ENCODE measurements at regions not wholly inside any gene's neighbourhood (a gene's known extent, or its start where the extent isn't known, plus 50 kb on each side); places are given as distances from the start of the nearest gene placed in this dataset.

DNA sequence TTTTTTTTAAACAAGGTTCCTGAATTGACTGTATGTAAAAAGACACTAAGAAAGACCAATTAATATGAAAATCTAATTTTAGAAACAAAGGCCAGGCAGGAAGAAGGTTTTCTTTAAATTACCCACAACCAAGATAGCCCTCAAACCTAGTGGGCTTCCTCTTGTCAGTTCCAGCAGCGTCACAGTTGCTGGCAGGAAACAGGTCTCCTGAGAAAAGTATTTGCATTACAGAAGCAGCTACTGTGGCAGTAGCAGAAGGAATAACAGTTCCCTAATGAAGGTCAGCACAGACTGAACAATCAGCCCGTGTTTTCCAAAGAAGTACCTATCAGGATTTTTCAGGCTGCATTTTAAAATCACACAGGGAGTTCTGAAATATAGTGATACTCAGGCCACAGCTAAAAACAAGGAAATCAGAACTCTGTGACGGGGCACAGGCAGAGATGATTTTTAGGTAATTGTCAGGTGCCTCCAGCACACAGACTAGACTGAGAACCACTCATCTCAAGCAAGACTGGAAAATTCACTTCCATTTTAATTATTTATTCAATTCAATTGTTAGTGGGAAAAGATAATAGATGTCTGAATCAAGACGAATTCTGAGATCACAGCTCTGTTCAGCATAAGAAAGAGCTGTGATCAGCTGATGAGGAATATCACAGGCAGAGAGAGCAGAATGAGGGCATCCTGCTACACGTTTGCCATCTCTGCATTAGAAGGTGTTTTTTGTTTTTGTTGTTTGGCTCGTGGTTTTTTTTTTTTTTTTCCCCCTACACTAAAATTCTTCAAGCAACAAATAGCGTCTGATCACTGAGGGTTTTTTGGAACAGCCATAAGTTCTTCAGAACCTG lies 230.5 kb upstream of the KHDRBS2 start:
- TF ChIP-seq, protein P1, sequence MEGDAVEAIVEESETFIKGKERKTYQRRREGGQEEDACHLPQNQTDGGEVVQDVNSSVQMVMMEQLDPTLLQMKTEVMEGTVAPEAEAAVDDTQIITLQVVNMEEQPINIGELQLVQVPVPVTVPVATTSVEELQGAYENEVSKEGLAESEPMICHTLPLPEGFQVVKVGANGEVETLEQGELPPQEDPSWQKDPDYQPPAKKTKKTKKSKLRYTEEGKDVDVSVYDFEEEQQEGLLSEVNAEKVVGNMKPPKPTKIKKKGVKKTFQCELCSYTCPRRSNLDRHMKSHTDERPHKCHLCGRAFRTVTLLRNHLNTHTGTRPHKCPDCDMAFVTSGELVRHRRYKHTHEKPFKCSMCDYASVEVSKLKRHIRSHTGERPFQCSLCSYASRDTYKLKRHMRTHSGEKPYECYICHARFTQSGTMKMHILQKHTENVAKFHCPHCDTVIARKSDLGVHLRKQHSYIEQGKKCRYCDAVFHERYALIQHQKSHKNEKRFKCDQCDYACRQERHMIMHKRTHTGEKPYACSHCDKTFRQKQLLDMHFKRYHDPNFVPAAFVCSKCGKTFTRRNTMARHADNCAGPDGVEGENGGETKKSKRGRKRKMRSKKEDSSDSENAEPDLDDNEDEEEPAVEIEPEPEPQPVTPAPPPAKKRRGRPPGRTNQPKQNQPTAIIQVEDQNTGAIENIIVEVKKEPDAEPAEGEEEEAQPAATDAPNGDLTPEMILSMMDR (IDR thresholded peaks at IDR 0.05; ENCODE audit: control insufficient read depth, extremely low read depth, insufficient read depth): no peak
- H3K4me3 ChIP-seq (ENCODE audit: low read depth, low read length): no peak overlapping the region
- DNase-seq (ENCODE audit: low read depth): no peak

DNA sequence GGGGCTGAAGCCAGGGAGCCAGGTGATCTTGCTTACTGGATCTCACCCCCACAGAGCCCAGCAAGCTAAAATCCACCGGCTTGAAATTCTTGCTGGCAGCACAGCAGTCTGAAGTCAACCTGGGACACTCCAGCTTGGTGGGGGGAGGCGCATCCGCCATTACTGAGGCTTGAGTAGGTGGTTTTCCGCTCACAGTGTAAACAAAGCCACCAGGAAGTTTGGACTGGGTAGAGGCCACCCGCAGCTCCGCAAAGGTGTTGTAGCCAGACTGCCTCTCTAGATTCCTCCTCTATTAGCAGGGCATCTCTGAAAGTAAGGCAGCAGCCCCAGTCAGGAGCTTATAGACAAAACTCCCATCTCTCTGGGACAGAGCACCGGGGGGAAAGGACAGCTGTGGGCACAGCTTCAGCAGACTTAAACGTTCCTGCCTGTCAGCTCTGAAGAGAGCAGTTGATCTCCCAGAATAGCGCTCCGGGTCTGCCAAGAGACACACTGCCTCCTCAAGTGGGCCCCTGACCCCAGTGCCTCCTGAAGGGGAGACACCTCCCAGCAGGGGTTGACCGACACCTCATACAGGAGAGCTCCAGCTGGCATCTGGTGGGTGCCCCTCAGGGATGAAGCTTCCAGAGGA lies 206.3 kb upstream of the KHDRBS2 start:
- TF ChIP-seq, protein P1 (IDR thresholded peaks at IDR 0.05; ENCODE audit: control insufficient read depth, extremely low read depth, insufficient read depth): no peak
- no peak overlapping the region for H3K4me3 ChIP-seq (ENCODE audit: low read depth, low read length)
- no peak for DNase-seq (ENCODE audit: low read depth)

DNA sequence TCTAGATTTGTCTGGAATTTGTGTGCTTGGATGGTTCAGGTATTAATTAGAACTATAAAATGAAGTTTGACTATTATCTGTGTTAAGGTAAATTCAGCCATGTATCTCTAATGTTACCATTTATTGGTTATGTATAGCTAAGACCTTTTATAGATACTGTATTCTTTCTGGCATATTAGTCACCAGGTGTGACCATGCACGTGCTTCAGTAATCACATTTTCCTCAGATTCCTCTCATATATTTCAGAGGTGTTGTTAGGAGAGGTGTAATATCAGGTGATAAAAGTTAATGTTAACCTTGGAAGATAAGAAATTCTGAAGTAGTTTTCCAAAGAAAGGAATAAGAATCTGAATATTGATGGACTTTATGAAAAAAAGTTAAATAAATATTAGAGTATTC lies 194.5 kb upstream of the KHDRBS2 start:
- TF ChIP-seq, protein P1 (IDR thresholded peaks at IDR 0.05; ENCODE audit: control insufficient read depth, extremely low read depth, insufficient read depth): no peak
- DNase-seq (ENCODE audit: low read depth): no peak
- H3K4me3 ChIP-seq (ENCODE audit: low read depth, low read length): no peak overlapping the region

DNA sequence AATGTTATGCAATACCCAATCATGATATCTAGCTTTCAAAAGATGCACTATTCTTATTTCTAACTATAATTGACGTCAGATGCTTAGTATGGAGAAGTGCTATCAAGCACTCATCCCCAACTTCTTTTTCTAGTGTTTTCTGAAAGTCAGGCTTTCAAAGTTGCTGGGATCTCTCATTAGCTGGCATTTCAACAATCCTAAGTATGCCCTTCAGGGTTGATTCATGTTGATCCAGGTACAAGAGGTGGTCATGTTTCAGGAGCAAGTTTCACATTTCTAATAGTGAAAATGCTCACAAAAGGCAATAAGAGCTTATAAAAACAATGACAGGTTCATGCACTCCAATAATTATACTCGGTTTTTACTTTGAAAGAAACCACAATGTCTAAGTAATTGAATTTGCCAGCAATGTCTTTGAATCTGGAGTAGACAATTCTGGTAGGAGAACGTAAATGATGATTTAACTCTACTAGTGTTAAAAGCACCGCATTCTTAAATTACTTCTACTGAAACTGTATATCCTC lies 193.7 kb upstream of the KHDRBS2 start:
- no peak for DNase-seq (ENCODE audit: low read depth)
- no peak overlapping the region for H3K4me3 ChIP-seq (ENCODE audit: low read depth, low read length)
- TF ChIP-seq, protein P1 (IDR thresholded peaks at IDR 0.05; ENCODE audit: control insufficient read depth, extremely low read depth, insufficient read depth): no peak

DNA sequence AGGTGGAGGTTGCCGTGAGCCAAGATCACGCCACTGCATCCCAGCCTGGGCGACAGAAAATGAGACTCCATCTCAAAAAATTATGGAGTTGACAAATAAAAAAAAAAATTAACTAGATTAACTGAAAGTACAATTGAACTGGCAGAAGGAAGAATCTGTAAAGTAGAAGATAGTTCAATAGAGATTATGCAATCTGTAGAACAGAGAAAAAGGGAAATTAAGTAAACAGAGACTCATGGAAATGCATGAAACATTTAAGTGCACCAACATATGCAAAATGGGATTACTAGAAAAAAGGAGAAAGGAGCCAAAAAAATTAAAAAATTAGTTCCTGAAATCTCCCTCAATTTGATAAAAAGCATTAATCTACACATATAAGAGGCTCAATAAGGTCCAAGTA lies 188.8 kb upstream of the KHDRBS2 start:
- DNase-seq (ENCODE audit: low read depth): no peak
- TF ChIP-seq, protein P1 (IDR thresholded peaks at IDR 0.05; ENCODE audit: control insufficient read depth, extremely low read depth, insufficient read depth): no peak
- no peak overlapping the region for H3K4me3 ChIP-seq (ENCODE audit: low read depth, low read length)

DNA sequence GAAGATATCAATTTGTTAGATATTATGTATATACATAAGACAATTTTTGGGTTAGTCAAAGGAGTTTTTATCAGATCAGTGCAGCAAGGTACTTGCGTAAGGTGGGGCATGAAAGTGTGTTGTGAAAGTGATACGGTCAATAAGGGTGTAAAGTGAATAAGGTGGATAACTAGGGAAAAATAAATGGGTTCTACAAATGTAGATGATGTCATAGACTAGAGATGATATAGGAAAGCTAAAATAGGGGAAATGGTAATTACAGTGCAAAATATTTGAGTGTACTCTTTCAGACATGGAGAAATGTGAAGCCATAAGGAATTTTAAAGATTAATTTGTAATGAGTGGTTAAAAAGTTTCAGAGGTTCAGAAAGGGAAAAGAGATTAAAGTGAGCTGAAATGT lies 180.6 kb upstream of the KHDRBS2 start:
- no peak overlapping the region for H3K4me3 ChIP-seq (ENCODE audit: low read depth, low read length)
- TF ChIP-seq, protein P1 (IDR thresholded peaks at IDR 0.05; ENCODE audit: control insufficient read depth, extremely low read depth, insufficient read depth): no peak
- DNase-seq (ENCODE audit: low read depth): no peak
